GM23248 (cell line): ENCODE measurements at regions not wholly inside any gene's neighbourhood (a gene's known extent, or its start where the extent isn't known, plus 50 kb on each side); places are given as distances from the start of the nearest gene placed in this dataset. TPM values are rescaled to one million over a fixed set of nuclear protein-coding genes. Genes with fewer than 3 reads are reported as not detected.

ENCODE experiments used
- DNase-seq: peaks from one replicate; pipeline ENCODE4 v3.0.0-alpha.2; 2015
- H2AFZ ChIP-seq: fragments of 200-600 bp; sonication (generic); 2 replicates; pipeline ENCODE4 v1.6.1; 2016; ENCODE audit warnings: antibody characterized with exemption
- H3F3A ChIP-seq: fragments of 200-600 bp; sonication (generic); 2 replicates; pipeline ENCODE4 v1.6.1; 2016; ENCODE audit warnings: mild to moderate bottlenecking, antibody characterized with exemption, mixed run types; ENCODE audit not compliant: insufficient read depth
- H3K27ac ChIP-seq: fragments of 200-600 bp; sonication (generic); 2 replicates; pipeline ENCODE4 v1.5.1; 2016; ENCODE audit warnings: mild to moderate bottlenecking
- H3K27me3 ChIP-seq: fragments of 200-600 bp; sonication (generic); replicated peaks from 2 replicates; pipeline ENCODE4 v1.6.1; 2016; ENCODE audit warnings: mild to moderate bottlenecking; ENCODE audit not compliant: insufficient read depth
- H3K36me3 ChIP-seq: fragments of 200-600 bp; sonication (generic); 2 replicates; pipeline ENCODE4 v1.6.1; 2016; ENCODE audit warnings: low read depth, mild to moderate bottlenecking
- H3K4me1 ChIP-seq: fragments of 200-600 bp; sonication (generic); 2 replicates; pipeline ENCODE4 v1.6.1; 2016; ENCODE audit warnings: mild to moderate bottlenecking; ENCODE audit not compliant: insufficient read depth
- H3K4me2 ChIP-seq: fragments of 200-600 bp; sonication (generic); one replicate; pipeline ENCODE4 v1.6.1; 2016; ENCODE audit warnings: mild to moderate bottlenecking; ENCODE audit not compliant: unreplicated experiment
- H3K4me3 ChIP-seq: fragments of 200-600 bp; sonication (generic); 2 replicates; pipeline ENCODE4 v1.5.1; 2016; ENCODE audit warnings: mild to moderate bottlenecking
- H3K79me2 ChIP-seq: fragments of 200-600 bp; sonication (generic); 2 replicates; pipeline ENCODE4 v1.6.1; 2016; ENCODE audit warnings: mild to moderate bottlenecking; ENCODE audit not compliant: insufficient read depth
- H3K9ac ChIP-seq: fragments of 200-600 bp; sonication (generic); 2 replicates; pipeline ENCODE4 v1.6.1; 2016; ENCODE audit warnings: mild to moderate bottlenecking
- H3K9me2 ChIP-seq: fragments of 200-600 bp; sonication (generic); 2 replicates; pipeline ENCODE4 v1.6.1; 2016; ENCODE audit warnings: mixed run types, mild to moderate bottlenecking, moderate library complexity; ENCODE audit not compliant: insufficient read depth
- H3K9me3 ChIP-seq: fragments of 200-600 bp; sonication (generic); one replicate; pipeline ENCODE4 v1.6.1; 2017; ENCODE audit warnings: low read depth
- H4K20me1 ChIP-seq: fragments of 200-600 bp; sonication (generic); 2 replicates; pipeline ENCODE4 v1.6.0; 2016; ENCODE audit not compliant: insufficient read depth
- EZH2 ChIP-seq: fragments of 200-600 bp; sonication (generic); IDR thresholded peaks from 2 replicates; pipeline ENCODE4 v1.6.1; 2018; ENCODE audit warnings: antibody characterized with exemption, mild to moderate bottlenecking; ENCODE audit not compliant: insufficient read depth, poor library complexity, severe bottlenecking
- EZH2phosphoT487 ChIP-seq: fragments of 200-600 bp; sonication (generic); IDR thresholded peaks from 2 replicates; pipeline ENCODE4 v1.6.1; 2018; ENCODE audit warnings: antibody characterized with exemption, moderate library complexity, mild to moderate bottlenecking, low read depth; ENCODE audit not compliant: insufficient read depth
- WGBS, 2 experiments: methylation state at CpG; one replicate each; pipeline ENCODE4 v1.1.6; 2015 to 2017; ENCODE audit warnings: low lambda C conversion rate in 2 of 2, low coverage in 1 of 2; ENCODE audit errors: missing lambda C conversion rate in 2 of 2; 5-methylcytosine and 5-hydroxymethylcytosine counted together
- in situ Hi-C: fragments of 300-500 bp; cut with MboI; formaldehyde crosslinking; loops from 2 replicates; pipeline ENCODE4 v1.15.0; 2020
- small RNA-seq: library from RNA; depleted of rRNA; stranded (forward); fragments of <200 nt; gene quantifications from one replicate; pipeline ENCODE3, GENCODE V24; 2014; ENCODE audit warnings: low read depth, low replicate concordance

DNA sequence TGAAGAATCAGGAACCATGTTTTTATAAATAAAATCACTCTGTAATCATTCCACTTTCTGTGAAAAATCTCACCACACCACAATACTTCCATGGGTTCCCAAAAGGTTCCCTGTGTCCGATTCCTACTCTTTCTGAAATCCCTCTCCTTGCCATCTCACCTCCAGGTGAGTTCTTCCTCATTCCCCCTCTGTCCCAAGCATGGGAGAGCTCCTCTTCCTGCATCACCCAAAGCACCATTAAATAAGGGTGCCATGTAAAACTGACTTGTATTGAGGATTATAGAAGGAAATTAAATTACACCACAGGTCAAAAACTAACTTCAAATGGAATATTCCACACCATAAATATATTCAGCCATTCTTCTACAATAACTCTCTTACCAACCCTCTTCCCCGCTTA is 55.8 kb upstream of the ETAA1 start:
- no peak overlapping the region for H3K27ac ChIP-seq
- no peak overlapping the region for H3K9ac ChIP-seq
- in situ Hi-C loops = no loop called here
- TF ChIP-seq EZH2 (no peak), EZH2phosphoT487 (no peak)
- H4K20me1 ChIP-seq = no peaks in the 10 kb centered on the region
- no peaks in the 10 kb centered on the region for H3F3A ChIP-seq
- DNase-seq = no peak
- H3K36me3 ChIP-seq = no peaks in the 10 kb centered on the region
- H3K4me2 ChIP-seq = no peak overlapping the region
- peaks cover under 1% of the 10 kb centered on the region; the same call in 1 of the 2 replicates for H3K4me1 ChIP-seq
- H3K9me2 ChIP-seq = no peaks in the 10 kb centered on the region
- H3K4me3 ChIP-seq = no peak overlapping the region
- no peaks in the 10 kb centered on the region for H3K79me2 ChIP-seq
- no peaks in the 10 kb centered on the region for H3K9me3 ChIP-seq
- no peaks in the 10 kb centered on the region for H3K27me3 ChIP-seq
- no peak overlapping the region for H2AFZ ChIP-seq
- WGBS, 2 experiments = 60 to 77% methylated on average over 2 of the region's 2 CpGs

GRCh38 chr2:67342394-67342793 is 54.7 kb upstream of the ETAA1 start:
- Histone ChIP-seq H3K79me2 (no peaks in the 10 kb centered on the region), H3F3A (peaks cover 7% of the 10 kb centered on the region; the same call in 1 of the 2 replicates), H4K20me1 (no peaks in the 10 kb centered on the region), H3K27me3 (no peaks in the 10 kb centered on the region), H3K9me2 (no peaks in the 10 kb centered on the region), H3K27ac (no peak overlapping the region), H3K36me3 (no peaks in the 10 kb centered on the region), H3K9me3 (no peaks in the 10 kb centered on the region), H3K4me2 (no peak overlapping the region), H3K9ac (no peak overlapping the region), H2AFZ (no peak overlapping the region), H3K4me3 (no peak overlapping the region), H3K4me1 (peaks cover 12% of the 10 kb centered on the region)
- in situ Hi-C loops = no loop called here
- DNase-seq = no peak
- 63 to 72% methylated on average over 3 of the region's 3 CpGs for WGBS, 2 experiments
- no peak for TF ChIP-seq EZH2
- TF ChIP-seq EZH2phosphoT487 = no peak

DNA sequence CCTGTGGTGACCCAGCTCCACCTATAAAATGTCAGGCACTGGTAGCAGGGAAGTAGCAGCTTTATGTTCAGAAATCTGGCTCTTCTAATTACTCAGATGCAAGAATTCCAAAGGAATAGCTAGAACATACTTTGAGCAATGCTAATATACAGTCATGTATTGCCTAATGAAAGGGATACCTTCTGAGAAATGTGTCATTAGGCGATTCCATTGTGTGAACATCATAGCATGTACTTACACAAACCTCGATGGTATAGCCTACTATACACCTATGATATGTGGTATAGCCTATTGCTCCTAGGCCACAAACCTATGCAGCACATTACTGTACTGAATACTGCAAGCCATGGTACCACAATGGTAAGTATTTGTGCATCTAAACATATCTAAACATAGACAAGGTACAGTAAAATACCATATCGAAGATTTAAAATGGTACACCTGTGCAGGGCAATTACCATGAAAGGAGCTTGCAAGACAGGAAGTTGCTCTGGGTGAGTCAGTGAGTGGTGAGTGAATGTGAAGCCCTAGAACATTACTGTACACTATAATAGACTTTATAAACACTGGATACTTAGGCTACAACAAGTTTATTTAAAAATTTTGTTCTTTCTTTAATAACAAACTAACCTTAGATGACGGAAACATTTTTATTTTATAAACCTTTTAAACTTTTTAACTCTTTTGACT is 50.3 kb upstream of the ETAA1 start:
- DNase-seq = peak; percentile 60
- in situ Hi-C loops = no loop called here
- H4K20me1 ChIP-seq = no peaks in the 10 kb centered on the region

More for the DNA sequence above, 50.3 kb upstream of the ETAA1 start:
- peaks cover 13% of the 10 kb centered on the region for H3K4me1 ChIP-seq
- H3K27me3 ChIP-seq = no peaks in the 10 kb centered on the region
- H3K9me3 ChIP-seq = no peaks in the 10 kb centered on the region
- no peak overlapping the region for H3K4me3 ChIP-seq
- H3K79me2 ChIP-seq = no peaks in the 10 kb centered on the region
- no peak overlapping the region for H3K9ac ChIP-seq
- no peak for TF ChIP-seq EZH2
- no peak for TF ChIP-seq EZH2phosphoT487
- 58 to 59% methylated on average over 4 of the region's 4 CpGs for WGBS, 2 experiments
- H3K9me2 ChIP-seq = no peaks in the 10 kb centered on the region
- no peaks in the 10 kb centered on the region for H3K36me3 ChIP-seq
- H3K27ac ChIP-seq = no peak overlapping the region
- no peak overlapping the region for H2AFZ ChIP-seq
- peaks cover 7% of the 10 kb centered on the region; the same call in 1 of the 2 replicates for H3F3A ChIP-seq
- H3K4me2 ChIP-seq = no peak overlapping the region

Small RNA genes in the stretch of these regions (small RNA-seq; reads per million reads assigned to genes)
- not detected for gene AC009474.2
